Kidney (tissue), 13 donors: ENCODE measurements at regions not wholly inside any gene's neighbourhood (a gene's known extent, or its start where the extent isn't known, plus 50 kb on each side); places are given as distances from the start of the nearest gene placed in this dataset.
"Not testable (repeated sequence)": the region's sequence is repeated elsewhere in the genome, so short reads cannot be mapped to it uniquely, and the experiment has no call there.

Source experiments
- DNase-seq, 5 donors: peaks; one replicate each; pipeline ENCODE4 v3.0.0-alpha.2; 2013 to 2020
- FAIRE-seq: peaks from 2 replicates; lab custom pipeline; 2012; peaks lifted over from hg19 to GRCh38; lab: Jason Lieb, UNC
- H3K27ac ChIP-seq, 2 donors: one replicate each; pipeline ENCODE4 v1.7.0; 2013; ENCODE audit warnings: low read depth in 2 of 2, low read length in 2 of 2, inconsistent platforms in 1 of 2
- H3K27me3 ChIP-seq: one replicate; pipeline ENCODE4 v1.7.1; 2013; ENCODE audit warnings: low read length, inconsistent platforms; ENCODE audit not compliant: control insufficient read depth, insufficient read depth
- H3K36me3 ChIP-seq, 3 donors: one replicate each; pipeline versions ENCODE4 v1.7.0 to v1.7.1; 2013; ENCODE audit warnings: low read length in 3 of 3, control low read depth in 1 of 3, inconsistent platforms in 1 of 3; ENCODE audit not compliant: insufficient read depth in 3 of 3, control insufficient read depth in 2 of 3
- H3K4me1 ChIP-seq, 3 donors: one replicate each; pipeline versions ENCODE4 v1.7.0 to v1.7.1; 2013; ENCODE audit warnings: low read length in 3 of 3, inconsistent platforms in 1 of 3, low read depth in 1 of 3; ENCODE audit not compliant: control insufficient read depth in 2 of 3, insufficient read depth in 2 of 3
- H3K4me3 ChIP-seq, 3 donors: one replicate each; pipeline versions ENCODE4 v1.7.0 to v1.8.1; 2013; ENCODE audit warnings: low read length in 3 of 3, control low read depth in 1 of 3, inconsistent platforms in 1 of 3
- H3K9ac ChIP-seq, 3 donors: one replicate each; pipeline versions ENCODE4 v1.7.0 to v1.7.1; 2013; ENCODE audit warnings: low read length in 3 of 3, control low read depth in 1 of 3, inconsistent platforms in 1 of 3
- H3K9me3 ChIP-seq, 3 donors: one replicate each; pipeline versions ENCODE4 v1.7.0 to v1.7.1; 2013; ENCODE audit warnings: low read length in 3 of 3, control low read depth in 1 of 3, inconsistent platforms in 1 of 3; ENCODE audit not compliant: control insufficient read depth in 2 of 3, insufficient read depth in 1 of 3
- CTCF ChIP-seq: IDR thresholded peaks from 3 replicates; pipeline ENCODE4 v1.5.1; 2012; ENCODE audit warnings: mild to moderate bottlenecking, moderate library complexity, borderline replicate concordance; ENCODE audit not compliant: insufficient read depth; ENCODE audit errors: extremely low read depth
- intact Hi-C: fragments of 100-400 bp; cut with DNase I; formaldehyde crosslinking; loops from one replicate; pipeline ENCODE4 v1.11.1; 2022
- donor health status: control.
- donor health status: control.
- donor health status: control.
- donor health status: control.
- donor health status: control.
- donor health status: DM: yes; HTN: yes; CAD: no.
- donor health status: Normal renal cell carcinoma (clear cell type).

GRCh38 chr3:165607221-165607620 is 230.0 kb downstream of the BCHE start:
- FAIRE-seq (no peak), DNase-seq (no peak)
- Histone ChIP-seq H3K36me3 (no peaks in the 10 kb centered on the region), H3K9ac (no peak overlapping the region), H3K27me3 (no peaks in the 10 kb centered on the region), H3K4me1 (no peaks in the 10 kb centered on the region), H3K9me3 (no peaks in the 10 kb centered on the region), H3K27ac (no peak overlapping the region), H3K4me3 (no peak overlapping the region)
- intact Hi-C loops = no loop called here
- no peak for TF ChIP-seq CTCF

GRCh38 chr3:165603196-165603595 is 234.0 kb downstream of the BCHE start:
- H3K27me3 ChIP-seq = no peaks in the 10 kb centered on the region
- DNase-seq = no peak
- intact Hi-C loops = no loop called here
- no peak for TF ChIP-seq CTCF
- H3K9ac ChIP-seq = no peak overlapping the region
- no peak overlapping the region for H3K4me3 ChIP-seq
- H3K9me3 ChIP-seq = no peaks in the 10 kb centered on the region
- H3K36me3 ChIP-seq = no peaks in the 10 kb centered on the region
- H3K27ac ChIP-seq = no peak overlapping the region
- no peaks in the 10 kb centered on the region for H3K4me1 ChIP-seq
- no peak for FAIRE-seq

GRCh38 chr3:165572566-165572965 is 264.7 kb downstream of the BCHE start:
- H3K9me3 ChIP-seq, DNase-seq, H3K4me1 ChIP-seq, H3K9ac ChIP-seq, H3K27me3 ChIP-seq, H3K36me3 ChIP-seq, FAIRE-seq, H3K4me3 ChIP-seq, H3K27ac ChIP-seq, intact Hi-C loops: not testable (repeated sequence)

GRCh38 chr3:165568907-165569462 is 268.2 kb downstream of the BCHE start:
- no peaks in the 10 kb centered on the region for H3K4me1 ChIP-seq
- FAIRE-seq (no peak), DNase-seq (no peak)
- no peak overlapping the region for H3K4me3 ChIP-seq
- H3K27me3 ChIP-seq = no peaks in the 10 kb centered on the region
- TF ChIP-seq CTCF = no peak
- intact Hi-C loops = no loop called here
- no peaks in the 10 kb centered on the region for H3K9me3 ChIP-seq
- no peak overlapping the region for H3K27ac ChIP-seq
- no peaks in the 10 kb centered on the region for H3K36me3 ChIP-seq
- no peak overlapping the region for H3K9ac ChIP-seq
